ENCODE measurements at regions not wholly inside any gene's neighbourhood (a gene's known extent, or its start where the extent isn't known, plus 50 kb on each side); places are given as distances from the start of the nearest gene placed in this dataset.

GRCh38 chr15:37789881-37790280 lies 144.6 kb upstream of the TMCO5A start:
- TF ChIP-seq CTCF (IDR thresholded peaks at IDR 0.05) (no peak), TCF7L2 (IDR thresholded peaks at IDR 0.05; ENCODE audit: low read depth, low read length) (no peak), POLR2AphosphoS5 (IDR thresholded peaks at IDR 0.05; ENCODE audit: low read depth, low read length) (no peak)

Measured in Panc1 (cell line).